Vagina (tissue), 2 donors: ENCODE measurements at regions not wholly inside any gene's neighbourhood (a gene's known extent, or its start where the extent isn't known, plus 50 kb on each side); places are given as distances from the start of the nearest gene placed in this dataset.

Experiments used
- DNase-seq, 2 donors: peaks; one replicate each; pipeline ENCODE4 v3.0.0-alpha.2; 2017; ENCODE audit errors: extremely low spot score in 2 of 2
- H3K27ac ChIP-seq: fragments of 200-600 bp; sonication (generic); one replicate; pipeline ENCODE4 v1.5.1; 2019
- H3K27me3 ChIP-seq: fragments of 200-600 bp; sonication (generic); one replicate; pipeline ENCODE4 v1.5.1; 2019
- H3K36me3 ChIP-seq, 2 donors: fragments of 200-600 bp; sonication (generic); one replicate each; pipeline ENCODE4 v1.5.1; 2017 to 2019
- H3K4me1 ChIP-seq: fragments of 200-600 bp; sonication (generic); one replicate; pipeline ENCODE4 v1.5.1; 2019
- H3K4me3 ChIP-seq, 2 donors: fragments of 200-600 bp; sonication (generic); 1 replicate in 1 of 2; 2 replicates in 1 of 2; pipeline ENCODE4 v1.5.1; 2016 to 2019
- H3K9me3 ChIP-seq: fragments of 200-600 bp; sonication (generic); one replicate; pipeline ENCODE4 v1.5.1; 2019
- CTCF ChIP-seq, 3 experiments: fragments of 450-650 bp in 2 of 3; fragments of 200-600 bp in 1 of 3; sonication (generic) in 1 of 3; IDR thresholded peaks; one replicate each; pipeline ENCODE4 v1.5.1; 2017 to 2019; ENCODE audit warnings: antibody characterized with exemption in 3 of 3, mild to moderate bottlenecking in 2 of 3, moderate library complexity in 2 of 3
- POLR2A ChIP-seq, 2 donors: fragments of 450-650 bp; IDR thresholded peaks; one replicate each; pipeline ENCODE4 v1.6.1; 2017; ENCODE audit warnings: antibody characterized with exemption in 2 of 2, mild to moderate bottlenecking in 2 of 2, moderate library complexity in 2 of 2
- POLR2AphosphoS5 ChIP-seq, 2 donors: sonication (generic); formaldehyde crosslinking; IDR thresholded peaks; one replicate each; pipeline ENCODE4 v1.9.0; 2017; ENCODE audit warnings: antibody characterized with exemption in 2 of 2, mild to moderate bottlenecking in 2 of 2, low read depth in 1 of 2; ENCODE audit not compliant: insufficient read depth in 1 of 2
- intact Hi-C: fragments of 100-400 bp; cut with DNase I; formaldehyde crosslinking; loops from one replicate; pipeline ENCODE4 v1.15.1; 2023

GRCh38 chr1:39133340-39133684 is 71.2 kb upstream of the MACF1 start:
- no peak for DNase-seq
- H3K4me3 ChIP-seq: no peak overlapping the region
- H3K27ac ChIP-seq: peak overlapping the region; percentile 62
- H3K9me3 ChIP-seq: no peaks in the 10 kb centered on the region
- H3K36me3 ChIP-seq: no peaks in the 10 kb centered on the region
- H3K27me3 ChIP-seq: no peaks in the 10 kb centered on the region
- peaks cover 45% of the 10 kb centered on the region for H3K4me1 ChIP-seq
- TF ChIP-seq POLR2A (IDR thresholded peaks at IDR 0.05): no peak
- no peak for TF ChIP-seq CTCF (IDR thresholded peaks at IDR 0.05)
- no peak for TF ChIP-seq POLR2AphosphoS5 (IDR thresholded peaks at IDR 0.05; ENCODE audit: insufficient read depth in 1 of 2, low read depth in 1 of 2)
- intact Hi-C loops: no loop called here

- TF ChIP-seq POLR2A (IDR thresholded peaks at IDR 0.05) (no peak), CTCF (IDR thresholded peaks at IDR 0.05) (no peak), POLR2AphosphoS5 (IDR thresholded peaks at IDR 0.05; ENCODE audit: insufficient read depth in 1 of 2, low read depth in 1 of 2) (no peak)
- peaks cover 38% of the 10 kb centered on the region for H3K4me1 ChIP-seq
- H3K27me3 ChIP-seq: no peaks in the 10 kb centered on the region
- DNase-seq: no peak
- intact Hi-C loops: no loop called here
- no peaks in the 10 kb centered on the region for H3K36me3 ChIP-seq
- H3K4me3 ChIP-seq: no peak overlapping the region
- no peak overlapping the region for H3K27ac ChIP-seq
- no peaks in the 10 kb centered on the region for H3K9me3 ChIP-seq
These were observed 69.6 kb upstream of the MACF1 start for GRCh38 chr1:39134768-39135333.

- Histone ChIP-seq H3K27ac (no peak overlapping the region), H3K4me1 (peaks cover 37% of the 10 kb centered on the region)
- intact Hi-C loops: no loop called here
These were observed 67.9 kb upstream of the MACF1 start for GRCh38 chr1:39136638-39137037.

GRCh38 chr1:39139723-39140360 is 64.7 kb upstream of the MACF1 start:
- no peak overlapping the region for H3K27ac ChIP-seq
- H3K9me3 ChIP-seq: no peaks in the 10 kb centered on the region
- peaks cover 41% of the 10 kb centered on the region for H3K4me1 ChIP-seq

More at GRCh38 chr1:39136638-39137037, 67.9 kb upstream of the MACF1 start:
- Histone ChIP-seq H3K4me3 (no peak overlapping the region), H3K36me3 (no peaks in the 10 kb centered on the region), H3K27me3 (no peaks in the 10 kb centered on the region), H3K9me3 (no peaks in the 10 kb centered on the region)
- DNase-seq: no peak
- no peak for TF ChIP-seq CTCF (IDR thresholded peaks at IDR 0.05)
- TF ChIP-seq POLR2AphosphoS5 (IDR thresholded peaks at IDR 0.05; ENCODE audit: insufficient read depth in 1 of 2, low read depth in 1 of 2): no peak
- TF ChIP-seq POLR2A (IDR thresholded peaks at IDR 0.05): no peak

More at GRCh38 chr1:39139723-39140360, 64.7 kb upstream of the MACF1 start:
- no peaks in the 10 kb centered on the region for H3K27me3 ChIP-seq
- no peak for DNase-seq
- no peak overlapping the region for H3K4me3 ChIP-seq
- H3K36me3 ChIP-seq: no peaks in the 10 kb centered on the region
- TF ChIP-seq CTCF (IDR thresholded peaks at IDR 0.05) (no peak), POLR2AphosphoS5 (IDR thresholded peaks at IDR 0.05; ENCODE audit: insufficient read depth in 1 of 2, low read depth in 1 of 2) (no peak), POLR2A (IDR thresholded peaks at IDR 0.05) (no peak)
- intact Hi-C loops: no loop called here
